ENCODE measurements at regions not wholly inside any gene's neighbourhood (a gene's known extent, or its start where the extent isn't known, plus 50 kb on each side); places are given as distances from the start of the nearest gene placed in this dataset.

- TF ChIP-seq ZNF565 (CRISPR knock-in tag; conservative IDR thresholded peaks at IDR 0.05; ENCODE audit: low read depth) (no peak), POU6F1 (CRISPR knock-in tag; IDR thresholded peaks at IDR 0.05; ENCODE audit: borderline replicate concordance, low read depth) (no peak)
Measured at GRCh38 chr6:44056392-44057237, 70.6 kb downstream of the MRPL14 start.
